Urothelium cell line (cell line): ENCODE measurements at regions not wholly inside any gene's neighbourhood (a gene's known extent, or its start where the extent isn't known, plus 50 kb on each side); places are given as distances from the start of the nearest gene placed in this dataset.

ENCODE experiments used
- DNase-seq: peaks from one replicate; pipeline ENCODE4 v3.0.0; 2011; ENCODE audit warnings: low spot score, mixed read lengths
- FAIRE-seq: peaks from 2 replicates; lab custom pipeline; 2011; peaks lifted over from hg19 to GRCh38; lab: Jason Lieb, UNC

GRCh38 chr3:101172516-101172915, 147.9 kb downstream of the IMPG2 start:
- no peak for DNase-seq
- no peak for FAIRE-seq

- FAIRE-seq (no peak), DNase-seq (no peak)
Measured at GRCh38 chr3:101171681-101172191, 148.6 kb downstream of the IMPG2 start.

DNA sequence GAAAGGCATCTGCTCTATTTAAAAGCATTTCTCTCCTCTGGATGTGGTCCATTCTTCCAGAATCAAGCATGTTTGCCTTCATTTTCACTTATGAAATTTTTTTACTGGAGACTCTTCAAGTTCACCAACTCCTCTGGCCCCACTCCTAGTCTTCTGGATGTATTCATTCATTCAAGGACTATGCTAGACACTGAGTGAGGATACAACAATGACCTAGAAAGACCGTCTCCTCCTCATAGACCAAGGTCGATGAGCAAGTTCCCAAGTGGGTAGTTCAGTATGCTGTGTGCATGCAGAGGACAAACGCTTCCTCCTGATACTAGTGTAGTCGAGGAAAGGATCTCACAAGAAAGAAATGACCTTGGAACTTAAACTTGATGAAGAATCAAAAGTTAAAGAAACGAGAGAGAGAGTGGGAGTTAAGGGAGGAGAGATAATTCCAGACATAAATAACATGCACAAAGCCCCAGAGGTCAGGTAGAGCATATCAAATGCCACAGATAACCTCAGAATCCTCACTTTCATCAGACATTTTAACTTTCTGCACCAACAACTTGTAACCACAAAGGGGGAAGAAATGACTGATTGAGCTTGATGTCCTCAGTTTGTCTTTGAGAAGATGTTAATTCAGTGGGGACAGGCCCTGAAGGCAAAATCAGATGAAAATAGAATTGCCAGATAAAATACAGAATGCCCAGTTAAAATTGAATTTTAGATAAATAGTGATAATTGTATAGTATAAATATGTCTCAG, 149.4 kb downstream of the IMPG2 start:
- DNase-seq (no peak), FAIRE-seq (peak; percentile 48)

DNA sequence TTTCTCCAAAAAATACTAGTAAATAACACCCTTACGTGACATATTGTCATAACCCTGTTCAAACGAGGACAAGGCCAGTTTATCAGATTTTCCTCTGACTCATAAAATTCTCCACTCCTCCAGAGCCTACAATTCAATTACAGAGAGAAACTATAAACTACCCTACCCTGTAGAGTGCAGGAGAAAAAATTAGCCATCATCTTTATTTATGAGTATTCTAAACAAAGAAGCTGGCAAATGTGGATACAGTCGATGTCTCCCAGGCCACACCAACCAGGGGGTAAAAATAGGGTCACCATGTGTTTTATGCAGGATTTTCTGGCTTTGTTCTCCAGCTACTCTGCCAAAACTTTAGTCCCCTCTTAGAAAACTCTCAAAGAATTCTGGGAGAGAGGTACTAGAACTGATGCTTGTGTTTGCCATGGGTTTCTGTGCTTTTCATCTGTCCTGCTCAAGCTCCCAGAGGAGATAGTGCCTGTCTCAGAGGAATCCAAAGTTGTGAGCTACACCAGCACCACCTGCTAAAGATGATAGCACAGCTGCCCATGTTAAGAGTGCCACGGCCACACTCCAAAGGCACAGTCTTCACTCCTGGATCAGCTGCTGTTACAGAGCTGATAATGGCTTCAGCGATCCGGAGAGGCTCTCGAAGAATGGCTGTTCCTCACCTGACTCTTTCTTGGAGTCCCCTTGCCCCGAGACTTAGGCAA, 150.2 kb downstream of the IMPG2 start:
- DNase-seq (no peak), FAIRE-seq (no peak)

- FAIRE-seq, result no peak
- no peak for DNase-seq
Measured at GRCh38 chr3:101169516-101169915, 150.9 kb downstream of the IMPG2 start.

- DNase-seq, result no peak
- FAIRE-seq, result no peak
Measured at GRCh38 chr3:101167376-101167775, 153.0 kb downstream of the IMPG2 start.

GRCh38 chr3:101166150-101166549, 154.2 kb downstream of the IMPG2 start:
- FAIRE-seq (no peak), DNase-seq (no peak)

DNA sequence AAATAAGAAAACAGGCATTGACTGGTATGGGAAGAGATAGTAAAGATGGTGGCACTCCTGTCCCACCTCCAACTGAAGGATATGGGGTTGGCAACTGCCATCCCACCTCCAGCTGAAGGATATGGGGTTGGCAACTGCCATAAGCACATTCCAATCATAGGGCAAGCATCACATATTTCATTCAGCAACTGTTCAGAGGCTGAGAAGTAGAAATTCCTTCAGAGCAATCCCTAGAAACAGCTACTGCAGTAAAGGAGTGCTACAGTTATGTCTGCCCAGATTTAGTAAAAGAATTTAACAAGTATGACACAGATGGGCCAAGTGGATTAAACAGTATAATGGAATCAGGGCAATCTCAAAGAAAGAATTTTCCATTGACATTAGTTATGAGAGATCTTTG, 156.8 kb downstream of the IMPG2 start:
- FAIRE-seq (no peak), DNase-seq (no peak)

- DNase-seq (no peak), FAIRE-seq (no peak)
Measured at GRCh38 chr3:101159478-101159877, 160.9 kb downstream of the IMPG2 start.

DNA sequence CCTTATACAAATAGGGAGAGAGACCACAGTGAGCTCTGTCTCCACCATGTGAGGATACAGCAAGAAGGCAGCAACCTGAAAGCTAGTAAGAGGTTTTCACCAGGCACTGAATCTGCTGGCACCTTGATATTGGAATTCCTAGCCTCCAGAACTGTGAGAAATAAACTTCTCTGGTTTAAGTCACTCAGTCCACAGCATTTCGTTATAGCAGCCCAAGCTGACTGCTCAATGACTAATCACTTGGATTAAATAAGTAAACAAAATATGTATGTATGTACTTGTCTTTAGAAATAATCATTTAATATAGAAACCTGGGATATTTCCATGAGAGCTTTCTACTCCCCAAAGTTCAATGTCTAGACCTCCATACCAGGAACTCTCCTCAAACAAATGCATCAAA, 162.0 kb downstream of the IMPG2 start:
- FAIRE-seq (no peak), DNase-seq (no peak)

- FAIRE-seq, result no peak
- no peak for DNase-seq
Measured at GRCh38 chr3:101156787-101157345, 163.5 kb downstream of the IMPG2 start.

DNA sequence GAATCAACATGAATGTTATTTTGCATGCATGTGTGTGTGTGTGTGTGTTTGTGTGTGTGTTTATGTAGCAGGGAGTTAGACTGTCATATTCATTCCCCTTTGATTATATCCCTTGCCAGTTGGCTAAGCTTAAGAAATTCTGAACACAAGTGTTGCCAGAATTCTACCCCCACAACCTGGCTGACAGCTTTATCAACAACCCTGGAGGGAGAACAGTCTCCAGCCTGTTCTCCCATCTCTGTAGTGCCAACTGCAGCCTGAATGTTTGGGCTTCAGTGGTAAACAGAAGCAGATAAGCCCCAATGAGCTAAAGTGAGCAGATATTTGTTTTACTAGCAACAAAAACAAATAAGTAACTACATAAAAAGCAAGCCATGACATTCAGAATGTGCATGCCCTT, 162.6 kb upstream of the ABI3BP start:
- FAIRE-seq, result peak; percentile 88
- DNase-seq, result no peak

- FAIRE-seq, result no peak
- no peak for DNase-seq
Measured at GRCh38 chr3:101154401-101154800, 161.2 kb upstream of the ABI3BP start.

DNA sequence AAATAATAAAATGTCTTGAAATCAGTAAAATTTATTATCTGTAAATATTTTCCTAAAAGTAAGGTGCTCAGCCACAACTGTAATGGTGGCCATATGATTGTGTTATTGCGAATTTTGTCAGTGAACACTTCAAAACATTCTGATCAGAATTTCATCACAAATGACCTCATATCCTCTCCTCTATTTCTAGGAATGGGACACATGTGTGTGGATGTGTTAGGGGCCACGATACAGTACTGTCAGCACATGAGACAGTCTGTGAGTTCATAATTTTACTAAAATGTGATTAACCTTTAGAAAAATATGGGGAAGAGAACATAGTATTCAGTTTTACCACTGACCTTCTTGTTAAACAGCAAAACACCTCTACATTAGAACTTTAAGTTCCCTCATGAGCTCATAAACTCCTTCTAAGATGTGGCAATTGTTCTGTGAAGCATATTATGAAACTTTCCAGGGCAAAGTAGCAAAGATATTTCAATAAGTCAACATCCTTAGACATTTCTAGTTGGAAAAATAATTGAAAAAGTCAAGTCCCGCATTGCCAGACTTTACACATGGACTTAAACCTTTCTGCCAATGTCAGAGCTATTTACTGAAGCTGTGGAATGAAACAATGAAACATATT, 158.2 kb upstream of the ABI3BP start:
- DNase-seq, result no peak
- FAIRE-seq, result no peak

DNA sequence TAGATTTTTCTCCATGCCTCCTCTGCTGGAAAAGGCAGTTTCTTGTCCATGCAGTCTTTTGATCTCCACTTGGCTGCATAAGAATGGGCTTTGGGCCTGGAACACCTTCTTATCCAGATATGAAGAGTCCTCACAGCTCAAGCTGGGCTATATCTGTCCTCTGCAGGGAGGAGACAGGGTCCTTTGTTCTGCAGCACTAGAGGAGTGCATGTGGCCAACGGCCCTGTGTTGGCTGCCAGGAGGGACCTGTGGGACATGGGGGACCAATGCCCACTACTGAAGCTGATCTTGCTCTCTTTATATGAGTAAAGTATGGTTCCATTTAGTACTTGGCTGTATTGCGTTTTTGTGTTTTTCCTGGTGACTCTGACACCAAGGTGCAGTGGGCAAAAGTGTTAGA, 157.3 kb upstream of the ABI3BP start:
- no peak for DNase-seq
- FAIRE-seq, result no peak

GRCh38 chr3:101149707-101150106, 156.5 kb upstream of the ABI3BP start:
- no peak for FAIRE-seq

DNA sequence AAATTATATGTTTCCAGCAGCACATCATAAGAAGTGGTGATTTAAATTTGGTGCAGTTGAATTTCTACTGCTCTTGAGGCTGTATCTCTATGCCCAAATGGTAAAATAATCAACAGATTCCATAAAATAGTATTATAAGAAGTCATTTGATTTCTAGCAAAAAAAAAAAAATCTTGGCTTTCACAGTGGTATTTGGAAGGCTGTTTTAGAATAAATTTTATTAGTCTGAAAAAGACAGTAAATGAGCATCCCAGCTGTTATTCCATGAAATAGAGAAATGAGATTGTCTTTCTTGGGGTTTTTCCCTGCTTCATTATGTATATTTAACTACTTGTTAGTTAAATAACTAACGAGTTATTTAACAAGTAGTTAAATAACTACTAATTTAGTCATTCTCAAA, 156.0 kb upstream of the ABI3BP start:
- no peak for FAIRE-seq

More at GRCh38 chr3:101149707-101150106, 156.5 kb upstream of the ABI3BP start:
- no peak for DNase-seq

DNA sequence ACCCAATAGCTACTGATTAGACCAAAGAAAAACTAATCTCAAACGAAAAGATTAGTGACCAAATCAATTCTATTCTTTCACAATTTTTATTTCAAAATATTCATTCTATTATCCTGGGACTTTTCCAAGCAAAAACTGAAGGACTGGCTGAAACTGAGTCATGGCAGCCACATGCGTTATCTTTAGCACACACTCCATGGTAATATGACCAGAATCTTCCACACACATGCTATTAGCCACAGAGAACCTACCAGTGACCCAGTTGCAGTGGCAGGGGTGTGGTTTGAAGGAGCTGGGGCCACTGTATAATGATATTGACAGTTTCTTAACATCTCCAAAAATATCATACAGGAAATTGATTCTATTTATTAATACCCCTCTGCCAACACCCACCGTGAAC, 154.8 kb upstream of the ABI3BP start:
- no peak for FAIRE-seq

More for the DNA sequence above, 156.0 kb upstream of the ABI3BP start:
- DNase-seq, result no peak

DNA sequence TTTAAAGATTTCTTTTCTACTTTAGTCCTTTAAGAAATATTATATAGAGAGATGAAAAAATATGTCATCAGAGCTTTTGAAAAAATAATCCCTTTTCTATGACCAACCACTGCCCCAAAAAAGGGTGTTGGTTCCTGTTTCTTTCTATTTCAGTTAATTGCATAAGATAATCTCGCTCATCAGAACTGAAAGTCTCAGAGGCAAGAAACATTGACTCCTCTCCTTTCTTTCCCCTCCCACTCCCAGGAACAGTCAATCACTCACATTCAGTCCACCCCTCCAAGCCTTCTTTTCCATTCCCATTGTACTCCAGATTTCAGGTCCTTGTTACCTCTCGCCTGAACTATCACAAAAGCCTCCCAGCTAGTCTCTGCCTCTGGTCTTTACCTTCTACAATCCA, 153.7 kb upstream of the ABI3BP start:
- FAIRE-seq (no peak), DNase-seq (no peak)

More for the DNA sequence above, 154.8 kb upstream of the ABI3BP start:
- DNase-seq, result no peak

DNA sequence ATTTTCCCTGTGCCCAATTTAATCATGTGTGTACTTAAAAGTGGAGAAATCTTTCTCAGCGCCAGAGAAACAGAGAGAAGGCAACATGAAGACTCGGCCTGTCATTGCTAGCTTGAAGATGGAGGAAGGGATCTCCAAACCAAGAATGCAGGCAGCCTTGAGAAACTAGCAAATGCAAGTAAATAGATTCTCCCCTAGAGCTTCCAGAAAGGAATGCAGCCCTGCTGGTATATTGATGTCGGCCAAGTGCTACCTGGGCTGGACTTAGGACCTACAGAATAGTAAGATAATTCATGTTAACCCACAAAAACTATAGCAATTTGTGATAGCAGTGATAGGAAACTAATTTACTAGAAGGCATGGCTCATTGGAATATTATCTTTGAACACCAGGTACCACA, 150.9 kb upstream of the ABI3BP start:
- DNase-seq (no peak), FAIRE-seq (no peak)

DNA sequence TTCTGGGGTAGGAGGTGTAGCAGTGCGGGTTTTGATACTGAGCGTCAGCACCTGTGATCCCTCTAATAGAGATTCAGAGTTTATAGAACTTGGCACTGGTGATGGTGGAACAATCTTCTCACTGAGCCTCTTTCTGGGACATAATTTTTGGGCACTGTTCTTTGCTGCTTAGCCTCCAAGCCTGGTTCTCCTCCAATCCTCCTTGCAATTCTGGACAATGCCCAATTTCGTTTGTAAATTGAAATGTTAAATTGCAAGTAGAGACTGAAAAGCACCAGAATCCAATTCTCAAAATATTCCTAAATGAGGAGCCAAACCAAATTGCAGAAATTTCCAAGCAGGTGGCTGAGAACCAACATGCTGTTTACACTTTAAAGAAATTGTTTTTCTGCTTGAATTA, 149.8 kb upstream of the ABI3BP start:
- DNase-seq, result no peak
- FAIRE-seq, result no peak
